D721Med (cell line): ENCODE measurements at regions not wholly inside any gene's neighbourhood (a gene's known extent, or its start where the extent isn't known, plus 50 kb on each side); places are given as distances from the start of the nearest gene placed in this dataset.
A peak's percentile ranks its signal among the peaks of the same experiment; 100 is the strongest.

Source experiments
- DNase-seq: peaks from one replicate; pipeline ENCODE4 v3.0.0; 2011; ENCODE audit warnings: low spot score; ENCODE audit not compliant: insufficient read length
- FAIRE-seq: peaks from 2 replicates; lab custom pipeline; 2011; peaks lifted over from hg19 to GRCh38; lab: Jason Lieb, UNC
- TF ChIP-seq, protein P1 (sequence below): IDR thresholded peaks from 2 replicates; pipeline ENCODE4 v1.5.1; 2012; ENCODE audit warnings: mild to moderate bottlenecking, control low read depth; ENCODE audit not compliant: insufficient read depth; ENCODE audit errors: missing control alignments

- peak; percentile 43 for DNase-seq
- no peak for FAIRE-seq
- TF ChIP-seq, protein P1, sequence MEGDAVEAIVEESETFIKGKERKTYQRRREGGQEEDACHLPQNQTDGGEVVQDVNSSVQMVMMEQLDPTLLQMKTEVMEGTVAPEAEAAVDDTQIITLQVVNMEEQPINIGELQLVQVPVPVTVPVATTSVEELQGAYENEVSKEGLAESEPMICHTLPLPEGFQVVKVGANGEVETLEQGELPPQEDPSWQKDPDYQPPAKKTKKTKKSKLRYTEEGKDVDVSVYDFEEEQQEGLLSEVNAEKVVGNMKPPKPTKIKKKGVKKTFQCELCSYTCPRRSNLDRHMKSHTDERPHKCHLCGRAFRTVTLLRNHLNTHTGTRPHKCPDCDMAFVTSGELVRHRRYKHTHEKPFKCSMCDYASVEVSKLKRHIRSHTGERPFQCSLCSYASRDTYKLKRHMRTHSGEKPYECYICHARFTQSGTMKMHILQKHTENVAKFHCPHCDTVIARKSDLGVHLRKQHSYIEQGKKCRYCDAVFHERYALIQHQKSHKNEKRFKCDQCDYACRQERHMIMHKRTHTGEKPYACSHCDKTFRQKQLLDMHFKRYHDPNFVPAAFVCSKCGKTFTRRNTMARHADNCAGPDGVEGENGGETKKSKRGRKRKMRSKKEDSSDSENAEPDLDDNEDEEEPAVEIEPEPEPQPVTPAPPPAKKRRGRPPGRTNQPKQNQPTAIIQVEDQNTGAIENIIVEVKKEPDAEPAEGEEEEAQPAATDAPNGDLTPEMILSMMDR: peak; percentile 76
These were observed 746.6 kb downstream of the UQCRFS1 start for GRCh38 chr19:28466107-28467045.

GRCh38 chr19:28465371-28466086 lies 747.4 kb downstream of the UQCRFS1 start:
- no peak for DNase-seq
- no peak for FAIRE-seq
- TF ChIP-seq, protein P1: no peak

DNA sequence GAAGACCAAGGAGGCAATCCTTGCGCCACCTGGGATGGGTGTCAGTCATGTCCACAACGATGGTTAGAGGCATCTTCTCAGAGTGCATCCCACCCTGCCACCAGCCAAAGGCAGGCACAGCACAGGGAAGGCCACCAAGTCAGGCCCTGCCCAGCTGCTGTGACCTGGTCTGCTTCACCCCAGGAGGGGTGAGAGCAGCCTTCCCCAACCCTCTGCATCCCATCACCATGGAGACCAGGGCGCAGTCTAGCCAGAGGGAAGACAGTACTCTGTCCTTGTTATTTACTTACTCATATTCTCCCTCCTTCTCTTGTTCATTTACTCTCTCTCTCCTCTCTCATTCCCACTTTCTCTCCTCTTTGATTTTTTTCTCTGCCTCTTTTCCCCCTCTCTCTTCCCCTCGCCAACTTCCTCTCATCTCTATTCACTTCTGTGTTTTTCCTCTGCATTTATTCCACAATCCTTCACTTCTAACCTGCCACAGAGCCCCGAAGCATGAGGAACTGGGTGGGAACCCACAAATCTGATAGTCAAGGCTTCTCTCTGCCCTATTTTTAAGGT lies 749.4 kb downstream of the UQCRFS1 start:
- DNase-seq: no peak
- no peak for FAIRE-seq
- TF ChIP-seq, protein P1: no peak

- FAIRE-seq: no peak
- TF ChIP-seq, protein P1: no peak
- no peak for DNase-seq
These were observed 755.3 kb downstream of the UQCRFS1 start for GRCh38 chr19:28457620-28458019.

DNA sequence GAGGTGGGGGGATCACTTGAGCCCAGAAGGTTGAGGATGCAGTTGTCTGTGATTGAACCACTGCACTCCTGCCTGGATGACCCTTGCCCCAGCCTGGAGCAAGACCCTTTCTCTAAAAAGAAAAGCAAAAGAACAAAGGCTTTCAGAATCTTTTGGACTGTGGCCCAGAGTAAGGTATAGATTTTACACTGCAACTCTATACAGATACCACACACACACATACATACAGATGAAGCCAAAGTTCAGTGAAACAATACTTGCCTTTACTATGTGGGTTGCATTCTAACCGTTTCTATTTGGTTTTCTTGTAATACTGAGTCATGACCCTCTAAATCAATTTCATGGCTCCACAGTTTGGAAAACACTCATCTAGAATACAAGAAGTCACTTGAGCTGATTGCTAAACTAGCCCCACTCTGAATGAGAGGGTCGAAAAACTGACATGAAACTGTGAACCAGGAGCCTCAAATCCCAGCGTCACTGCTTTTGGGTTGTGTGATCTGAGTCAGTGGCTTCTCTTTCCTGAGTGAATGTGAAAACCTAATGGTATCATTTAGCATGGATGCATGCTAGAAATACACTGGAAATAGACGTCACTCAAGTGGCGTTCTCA lies 756.1 kb downstream of the UQCRFS1 start:
- no peak for FAIRE-seq
- TF ChIP-seq, protein P1: no peak
- no peak for DNase-seq

DNA sequence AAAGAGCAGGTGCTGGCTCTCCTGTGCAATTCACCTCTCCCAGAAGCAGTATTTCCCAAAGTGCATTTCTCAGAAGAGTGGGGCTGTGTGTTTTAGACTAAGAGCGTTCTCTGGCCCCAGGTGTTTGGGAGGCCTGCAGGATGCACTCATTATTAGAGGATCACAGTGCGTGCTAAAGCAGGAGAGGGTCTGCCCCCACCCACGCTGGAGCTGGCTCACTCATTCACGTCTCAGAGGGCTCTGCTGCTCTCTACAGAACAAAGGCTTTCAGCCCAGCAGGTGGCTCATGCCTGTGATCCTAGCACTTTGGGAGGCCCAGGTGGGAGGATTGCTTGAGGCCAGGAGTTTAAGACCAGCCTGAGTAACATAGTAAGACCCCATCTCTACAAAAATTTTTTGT lies 756.7 kb downstream of the UQCRFS1 start:
- TF ChIP-seq, protein P1: no peak
- no peak for DNase-seq
- no peak for FAIRE-seq
